SK-N-SH (cell line): ENCODE measurements at regions not wholly inside any gene's neighbourhood (a gene's known extent, or its start where the extent isn't known, plus 50 kb on each side); places are given as distances from the start of the nearest gene placed in this dataset.

Experiments
- CTCF ChIA-PET: fragments of 300-600, 350-600 bp; formaldehyde crosslinking; extraction: SDS; loops from one replicate; lab custom pipeline; 2021; lab: Yijun Ruan, JAX
- POLR2A ChIA-PET: fragments of 350-600 bp; sonication (Branson Sonifier 250); formaldehyde crosslinking; extraction: SDS; loops from one replicate; lab custom pipeline; 2020; ENCODE audit warnings: antibody characterized with exemption, inconsistent platforms; lab: Yijun Ruan, JAX
- DNase-seq: peaks from one replicate; pipeline ENCODE4 v3.0.0; 2012
- H2AFZ ChIP-seq: fragments of 200-600 bp; sonication (generic); 2 replicates; pipeline ENCODE4 v1.8.1; 2016; ENCODE audit warnings: antibody characterized with exemption, mild to moderate bottlenecking, low read depth
- H3F3A ChIP-seq: fragments of 200-600 bp; sonication (generic); replicated peaks from 2 replicates; pipeline ENCODE3; 2016; ENCODE audit warnings: antibody characterized with exemption, mild to moderate bottlenecking; ENCODE audit not compliant: insufficient read depth
- H3K27ac ChIP-seq, 2 experiments: fragments of 200-500 bp in 1 of 2; fragments of 200-600 bp in 1 of 2; sonication (Bioruptor generic) in 1 of 2; sonication (generic), shearing (Covaris generic) in 1 of 2; 2 replicates each; pipeline versions ENCODE4 v1.5.1 to v1.6.1; 2014 to 2016; ENCODE audit warnings: low read depth in 2 of 2, inconsistent platforms in 1 of 2, low read length in 1 of 2, mild to moderate bottlenecking in 1 of 2, mixed read lengths in 1 of 2
- H3K27me3 ChIP-seq: fragments of 200-600 bp; sonication (generic), shearing (Covaris generic); 2 replicates; pipeline ENCODE4 v1.6.1; 2016; ENCODE audit warnings: mixed run types; ENCODE audit not compliant: insufficient read depth
- H3K36me3 ChIP-seq, 2 experiments: fragments of 200-500 bp in 1 of 2; fragments of 200-600 bp in 1 of 2; sonication (Bioruptor generic) in 1 of 2; sonication (generic) in 1 of 2; replicated peaks in 1 of 2; 2 replicates each; pipeline versions ENCODE3 to v1.5.1; 2014 to 2016; ENCODE audit warnings: low read length in 1 of 2, mild to moderate bottlenecking in 1 of 2; ENCODE audit not compliant: insufficient read depth in 2 of 2, control insufficient read depth in 1 of 2
- H3K4me1 ChIP-seq, 2 experiments: fragments of 200-500 bp in 1 of 2; fragments of 200-600 bp in 1 of 2; sonication (Bioruptor generic) in 1 of 2; sonication (generic), shearing (Covaris generic) in 1 of 2; 2 replicates each; pipeline versions ENCODE4 v1.5.1 to v1.6.1; 2014 to 2016; ENCODE audit warnings: low read depth in 1 of 2, low read length in 1 of 2, mixed run types in 1 of 2; ENCODE audit not compliant: insufficient read depth in 2 of 2, control insufficient read depth in 1 of 2
- H3K4me2 ChIP-seq: fragments of 200-600 bp; sonication (generic), shearing (Covaris generic); 2 replicates; pipeline ENCODE4 v1.6.1; 2017; ENCODE audit warnings: mixed run types
- H3K4me3 ChIP-seq, 2 experiments: fragments of 200-500 bp in 1 of 2; fragments of 200-600 bp in 1 of 2; sonication (Bioruptor generic) in 1 of 2; sonication (generic), shearing (Covaris generic) in 1 of 2; 2 replicates each; pipeline versions ENCODE4 v1.5.1 to v1.8.1; 2014 to 2016; ENCODE audit warnings: low read depth in 2 of 2, inconsistent platforms in 1 of 2, low read length in 1 of 2, mild to moderate bottlenecking in 1 of 2, mixed read lengths in 1 of 2, moderate library complexity in 1 of 2
- H3K79me2 ChIP-seq: fragments of 200-600 bp; sonication (generic); 2 replicates; pipeline ENCODE4 v1.8.1; 2017; ENCODE audit warnings: mild to moderate bottlenecking; ENCODE audit not compliant: insufficient read depth
- H3K9ac ChIP-seq: fragments of 200-600 bp; sonication (generic); 2 replicates; pipeline ENCODE4 v1.6.1; 2017; ENCODE audit warnings: mixed run types
- H3K9me2 ChIP-seq: fragments of 200-600 bp; sonication (generic); 2 replicates; pipeline ENCODE4 v1.6.1; 2017; ENCODE audit warnings: mixed run types
- H3K9me3 ChIP-seq: fragments of 200-600 bp; sonication (generic); 2 replicates; pipeline ENCODE4 v1.6.1; 2017; ENCODE audit warnings: mixed run types, mild to moderate bottlenecking, moderate library complexity
- H4K20me1 ChIP-seq: fragments of 200-600 bp; sonication (generic); 2 replicates; pipeline ENCODE4 v1.6.1; 2017; ENCODE audit warnings: mild to moderate bottlenecking, mixed run types; ENCODE audit not compliant: insufficient read depth
- FOXJ3 ChIP-seq: sonication (generic); formaldehyde crosslinking; IDR thresholded peaks from 2 replicates; pipeline ENCODE4 v1.5.1; 2020; ENCODE audit warnings: mild to moderate bottlenecking, missing genetic modification reagents
- FOXM1 ChIP-seq: IDR thresholded peaks from 2 replicates; pipeline ENCODE4 v1.4.0; 2012; ENCODE audit warnings: low read depth, mild to moderate bottlenecking
- GABPA ChIP-seq: IDR thresholded peaks from 2 replicates; pipeline ENCODE4 v1.4.0; 2012; ENCODE audit warnings: low read depth, mild to moderate bottlenecking
- GATA2 ChIP-seq: sonication (generic); formaldehyde crosslinking; IDR thresholded peaks from 2 replicates; pipeline ENCODE4 v1.5.0; 2020; ENCODE audit warnings: mild to moderate bottlenecking, missing genetic modification reagents
- JUND ChIP-seq: IDR thresholded peaks from 2 replicates; pipeline ENCODE4 v1.4.0; 2012
- MEF2A ChIP-seq: IDR thresholded peaks from 2 replicates; pipeline ENCODE4 v1.4.0; 2012; ENCODE audit warnings: low read depth, borderline replicate concordance
- NRF1 ChIP-seq: IDR thresholded peaks from 2 replicates; pipeline ENCODE4 v1.6.1; 2012; ENCODE audit warnings: low read depth, mild to moderate bottlenecking, low read length
- POLR2AphosphoS5 ChIP-seq: IDR thresholded peaks from 2 replicates; pipeline ENCODE4 v1.6.1; 2012; ENCODE audit warnings: low read depth, low read length
- RCOR1 ChIP-seq: fragments of 150-350 bp; IDR thresholded peaks from 2 replicates; pipeline ENCODE4 v1.6.1; 2017; ENCODE audit warnings: antibody characterized with exemption, low read length
- RFX5 ChIP-seq: IDR thresholded peaks from 2 replicates; pipeline ENCODE4 v1.6.1; 2012; ENCODE audit warnings: mild to moderate bottlenecking, improper control_type of control experiment, low read length
- RXRA ChIP-seq: IDR thresholded peaks from 2 replicates; pipeline ENCODE4 v1.4.0; 2012; ENCODE audit warnings: low read depth, mild to moderate bottlenecking, borderline replicate concordance
- SMC3 ChIP-seq: IDR thresholded peaks from 2 replicates; pipeline ENCODE4 v1.6.1; 2012; ENCODE audit warnings: low read depth, low read length, improper control_type of control experiment
- TF ChIP-seq, protein P1 (sequence below): IDR thresholded peaks from 2 replicates; pipeline ENCODE4 v1.4.0; 2012; ENCODE audit warnings: low read depth, borderline replicate concordance
- TF ChIP-seq, protein P2 (sequence below): fragments of 150-350 bp; IDR thresholded peaks from 2 replicates; pipeline ENCODE4 v1.6.1; 2017; ENCODE audit warnings: antibody characterized with exemption, low read length, low read depth, borderline replicate concordance
- TF ChIP-seq, protein P3 (sequence below): fragments of 200-600 bp; sonication (generic); IDR thresholded peaks from 2 replicates; pipeline ENCODE4 v1.6.1; 2017; ENCODE audit warnings: antibody characterized with exemption, mild to moderate bottlenecking, moderate library complexity
- TF ChIP-seq, protein P4 (sequence below): IDR thresholded peaks from 2 replicates; pipeline ENCODE4 v1.4.0; 2012; ENCODE audit warnings: low read depth
- TF ChIP-seq, protein P5 (sequence below): IDR thresholded peaks from 2 replicates; pipeline ENCODE4; 2012
- TF ChIP-seq, protein P6 (sequence below): fragments of 150-350 bp; IDR thresholded peaks from 2 replicates; pipeline ENCODE4 v1.6.1; 2016; ENCODE audit warnings: mild to moderate bottlenecking, low read depth, low read length

DNA sequence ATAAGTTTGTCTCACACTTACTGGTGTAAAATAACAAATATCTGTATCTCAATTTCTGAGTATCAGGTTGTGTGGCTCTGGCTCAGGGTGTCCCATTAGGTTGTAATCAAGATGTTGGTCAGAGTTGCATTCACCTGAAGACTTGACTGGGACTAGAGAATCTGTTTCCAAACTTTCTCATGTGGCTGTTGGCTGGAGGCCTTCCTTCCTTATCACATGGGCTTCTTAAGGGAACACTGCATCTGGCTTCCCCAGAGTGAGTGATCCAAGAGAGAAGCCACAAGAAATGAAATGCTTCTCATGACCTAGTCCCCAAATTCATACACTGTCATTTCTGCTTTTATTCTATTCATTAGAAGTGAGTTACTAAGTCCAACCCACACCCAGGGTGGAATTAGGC lies 568.4 kb upstream of the CAMK1G start (continued):
- TF ChIP-seq, protein P1, sequence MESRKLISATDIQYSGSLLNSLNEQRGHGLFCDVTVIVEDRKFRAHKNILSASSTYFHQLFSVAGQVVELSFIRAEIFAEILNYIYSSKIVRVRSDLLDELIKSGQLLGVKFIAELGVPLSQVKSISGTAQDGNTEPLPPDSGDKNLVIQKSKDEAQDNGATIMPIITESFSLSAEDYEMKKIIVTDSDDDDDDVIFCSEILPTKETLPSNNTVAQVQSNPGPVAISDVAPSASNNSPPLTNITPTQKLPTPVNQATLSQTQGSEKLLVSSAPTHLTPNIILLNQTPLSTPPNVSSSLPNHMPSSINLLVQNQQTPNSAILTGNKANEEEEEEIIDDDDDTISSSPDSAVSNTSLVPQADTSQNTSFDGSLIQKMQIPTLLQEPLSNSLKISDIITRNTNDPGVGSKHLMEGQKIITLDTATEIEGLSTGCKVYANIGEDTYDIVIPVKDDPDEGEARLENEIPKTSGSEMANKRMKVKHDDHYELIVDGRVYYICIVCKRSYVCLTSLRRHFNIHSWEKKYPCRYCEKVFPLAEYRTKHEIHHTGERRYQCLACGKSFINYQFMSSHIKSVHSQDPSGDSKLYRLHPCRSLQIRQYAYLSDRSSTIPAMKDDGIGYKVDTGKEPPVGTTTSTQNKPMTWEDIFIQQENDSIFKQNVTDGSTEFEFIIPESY: no peak
- TF ChIP-seq GABPA: no peak
- TF ChIP-seq, protein P2, sequence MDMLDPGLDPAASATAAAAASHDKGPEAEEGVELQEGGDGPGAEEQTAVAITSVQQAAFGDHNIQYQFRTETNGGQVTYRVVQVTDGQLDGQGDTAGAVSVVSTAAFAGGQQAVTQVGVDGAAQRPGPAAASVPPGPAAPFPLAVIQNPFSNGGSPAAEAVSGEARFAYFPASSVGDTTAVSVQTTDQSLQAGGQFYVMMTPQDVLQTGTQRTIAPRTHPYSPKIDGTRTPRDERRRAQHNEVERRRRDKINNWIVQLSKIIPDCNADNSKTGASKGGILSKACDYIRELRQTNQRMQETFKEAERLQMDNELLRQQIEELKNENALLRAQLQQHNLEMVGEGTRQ: no peak
- no peak for TF ChIP-seq MEF2A
- TF ChIP-seq, protein P3, sequence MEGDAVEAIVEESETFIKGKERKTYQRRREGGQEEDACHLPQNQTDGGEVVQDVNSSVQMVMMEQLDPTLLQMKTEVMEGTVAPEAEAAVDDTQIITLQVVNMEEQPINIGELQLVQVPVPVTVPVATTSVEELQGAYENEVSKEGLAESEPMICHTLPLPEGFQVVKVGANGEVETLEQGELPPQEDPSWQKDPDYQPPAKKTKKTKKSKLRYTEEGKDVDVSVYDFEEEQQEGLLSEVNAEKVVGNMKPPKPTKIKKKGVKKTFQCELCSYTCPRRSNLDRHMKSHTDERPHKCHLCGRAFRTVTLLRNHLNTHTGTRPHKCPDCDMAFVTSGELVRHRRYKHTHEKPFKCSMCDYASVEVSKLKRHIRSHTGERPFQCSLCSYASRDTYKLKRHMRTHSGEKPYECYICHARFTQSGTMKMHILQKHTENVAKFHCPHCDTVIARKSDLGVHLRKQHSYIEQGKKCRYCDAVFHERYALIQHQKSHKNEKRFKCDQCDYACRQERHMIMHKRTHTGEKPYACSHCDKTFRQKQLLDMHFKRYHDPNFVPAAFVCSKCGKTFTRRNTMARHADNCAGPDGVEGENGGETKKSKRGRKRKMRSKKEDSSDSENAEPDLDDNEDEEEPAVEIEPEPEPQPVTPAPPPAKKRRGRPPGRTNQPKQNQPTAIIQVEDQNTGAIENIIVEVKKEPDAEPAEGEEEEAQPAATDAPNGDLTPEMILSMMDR: no peak

DNA sequence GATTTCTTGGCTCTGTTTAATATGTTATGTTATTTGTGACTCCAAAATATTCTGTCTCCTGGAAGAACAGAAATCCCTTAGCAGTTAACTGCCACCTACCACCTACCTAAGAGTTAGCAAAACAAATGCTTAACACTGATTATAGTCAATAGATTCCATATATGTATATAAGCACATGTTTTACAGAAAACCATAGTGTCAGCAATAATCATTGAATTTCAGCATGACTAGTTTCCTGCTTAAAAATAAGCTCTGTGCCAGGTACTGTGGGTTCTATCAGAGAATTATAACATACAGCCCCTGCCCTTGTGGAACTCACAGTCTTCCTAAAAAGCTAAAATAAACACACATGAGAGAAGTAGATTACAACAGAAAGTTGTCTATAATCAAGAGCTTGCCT lies 561.9 kb upstream of the CAMK1G start:
- Histone ChIP-seq H2AFZ (no peak overlapping the region), H4K20me1 (no peaks in the 10 kb centered on the region), H3K79me2 (no peaks in the 10 kb centered on the region), H3F3A (no peaks in the 10 kb centered on the region), H3K4me1 (no peaks in the 10 kb centered on the region; a peak in 1 of 4 replicates), H3K4me2 (no peak overlapping the region), H3K9me3 (no peaks in the 10 kb centered on the region), H3K9me2 (no peaks in the 10 kb centered on the region), H3K36me3 (no peaks in the 10 kb centered on the region), H3K4me3 (no peak overlapping the region), H3K27me3 (no peaks in the 10 kb centered on the region), H3K9ac (no peak overlapping the region), H3K27ac (no peak overlapping the region)
- DNase-seq: no peak
- CTCF ChIA-PET: no interaction called here
- POLR2A ChIA-PET: no interaction called here
- no peak for TF ChIP-seq GATA2 (CRISPR knock-in tag)
- TF ChIP-seq FOXJ3 (CRISPR knock-in tag): no peak
- TF ChIP-seq, protein P2: no peak
- TF ChIP-seq JUND: no peak
- no peak for TF ChIP-seq FOXM1
- no peak for TF ChIP-seq NRF1
- no peak for TF ChIP-seq RXRA
- no peak for TF ChIP-seq RFX5
- TF ChIP-seq, protein P4, sequence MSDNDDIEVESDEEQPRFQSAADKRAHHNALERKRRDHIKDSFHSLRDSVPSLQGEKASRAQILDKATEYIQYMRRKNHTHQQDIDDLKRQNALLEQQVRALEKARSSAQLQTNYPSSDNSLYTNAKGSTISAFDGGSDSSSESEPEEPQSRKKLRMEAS: no peak
- TF ChIP-seq, protein P5, sequence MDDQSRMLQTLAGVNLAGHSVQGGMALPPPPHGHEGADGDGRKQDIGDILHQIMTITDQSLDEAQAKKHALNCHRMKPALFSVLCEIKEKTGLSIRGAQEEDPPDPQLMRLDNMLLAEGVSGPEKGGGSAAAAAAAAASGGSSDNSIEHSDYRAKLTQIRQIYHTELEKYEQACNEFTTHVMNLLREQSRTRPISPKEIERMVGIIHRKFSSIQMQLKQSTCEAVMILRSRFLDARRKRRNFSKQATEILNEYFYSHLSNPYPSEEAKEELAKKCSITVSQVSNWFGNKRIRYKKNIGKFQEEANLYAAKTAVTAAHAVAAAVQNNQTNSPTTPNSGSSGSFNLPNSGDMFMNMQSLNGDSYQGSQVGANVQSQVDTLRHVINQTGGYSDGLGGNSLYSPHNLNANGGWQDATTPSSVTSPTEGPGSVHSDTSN: no peak
- TF ChIP-seq RCOR1: no peak
- no peak for TF ChIP-seq GABPA
- no peak for TF ChIP-seq SMC3
- no peak for TF ChIP-seq POLR2AphosphoS5
- TF ChIP-seq, protein P3: no peak
- no peak for TF ChIP-seq MEF2A
- TF ChIP-seq, protein P1: no peak
- TF ChIP-seq, protein P6, sequence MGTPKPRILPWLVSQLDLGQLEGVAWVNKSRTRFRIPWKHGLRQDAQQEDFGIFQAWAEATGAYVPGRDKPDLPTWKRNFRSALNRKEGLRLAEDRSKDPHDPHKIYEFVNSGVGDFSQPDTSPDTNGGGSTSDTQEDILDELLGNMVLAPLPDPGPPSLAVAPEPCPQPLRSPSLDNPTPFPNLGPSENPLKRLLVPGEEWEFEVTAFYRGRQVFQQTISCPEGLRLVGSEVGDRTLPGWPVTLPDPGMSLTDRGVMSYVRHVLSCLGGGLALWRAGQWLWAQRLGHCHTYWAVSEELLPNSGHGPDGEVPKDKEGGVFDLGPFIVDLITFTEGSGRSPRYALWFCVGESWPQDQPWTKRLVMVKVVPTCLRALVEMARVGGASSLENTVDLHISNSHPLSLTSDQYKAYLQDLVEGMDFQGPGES: no peak
